ENCODE measurements at regions not wholly inside any gene's neighbourhood (a gene's known extent, or its start where the extent isn't known, plus 50 kb on each side); places are given as distances from the start of the nearest gene placed in this dataset.

DNA sequence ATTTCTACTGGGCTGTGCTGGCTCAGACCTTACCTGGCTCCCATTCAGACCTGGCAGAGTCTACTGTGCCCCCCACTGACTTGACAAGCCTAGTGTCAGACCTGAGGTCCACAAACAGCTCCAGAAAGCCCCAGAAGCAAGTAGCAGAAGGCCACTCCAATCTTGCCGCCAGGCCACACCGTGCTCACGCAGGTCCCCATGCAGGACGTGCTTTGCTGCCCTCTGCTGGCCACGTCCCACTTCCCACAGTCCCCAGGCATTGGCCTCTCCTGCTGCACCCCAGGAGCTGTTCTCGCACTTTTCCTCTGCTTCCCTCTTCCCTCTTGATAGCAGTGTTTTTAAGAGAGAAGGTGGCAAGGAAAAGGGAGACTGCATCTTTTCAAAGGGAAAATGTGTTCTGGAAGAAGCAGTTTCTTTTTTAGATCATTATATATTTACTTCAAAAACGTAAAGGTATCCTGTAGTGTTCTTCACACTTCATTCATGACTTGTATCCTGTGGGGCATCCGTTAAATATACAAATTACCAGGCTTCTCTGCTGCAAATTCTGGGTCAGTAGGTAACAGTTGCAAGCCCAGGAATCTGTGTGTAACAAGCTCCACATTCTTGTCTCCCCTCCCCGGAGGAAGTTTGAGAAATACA lies 81.4 kb upstream of the PAPOLG start:
- TF ChIP-seq, protein P1, sequence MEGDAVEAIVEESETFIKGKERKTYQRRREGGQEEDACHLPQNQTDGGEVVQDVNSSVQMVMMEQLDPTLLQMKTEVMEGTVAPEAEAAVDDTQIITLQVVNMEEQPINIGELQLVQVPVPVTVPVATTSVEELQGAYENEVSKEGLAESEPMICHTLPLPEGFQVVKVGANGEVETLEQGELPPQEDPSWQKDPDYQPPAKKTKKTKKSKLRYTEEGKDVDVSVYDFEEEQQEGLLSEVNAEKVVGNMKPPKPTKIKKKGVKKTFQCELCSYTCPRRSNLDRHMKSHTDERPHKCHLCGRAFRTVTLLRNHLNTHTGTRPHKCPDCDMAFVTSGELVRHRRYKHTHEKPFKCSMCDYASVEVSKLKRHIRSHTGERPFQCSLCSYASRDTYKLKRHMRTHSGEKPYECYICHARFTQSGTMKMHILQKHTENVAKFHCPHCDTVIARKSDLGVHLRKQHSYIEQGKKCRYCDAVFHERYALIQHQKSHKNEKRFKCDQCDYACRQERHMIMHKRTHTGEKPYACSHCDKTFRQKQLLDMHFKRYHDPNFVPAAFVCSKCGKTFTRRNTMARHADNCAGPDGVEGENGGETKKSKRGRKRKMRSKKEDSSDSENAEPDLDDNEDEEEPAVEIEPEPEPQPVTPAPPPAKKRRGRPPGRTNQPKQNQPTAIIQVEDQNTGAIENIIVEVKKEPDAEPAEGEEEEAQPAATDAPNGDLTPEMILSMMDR (IDR thresholded peaks at IDR 0.05), result peak; percentile 49 to 69 (median 63)
- no peak for TF ChIP-seq POLR2AphosphoS5 (IDR thresholded peaks at IDR 0.05)
- no peak for TF ChIP-seq POLR2A (IDR thresholded peaks at IDR 0.05)
